GM21526 (cell line): ENCODE measurements at regions not wholly inside any gene's neighbourhood (a gene's known extent, or its start where the extent isn't known, plus 50 kb on each side); places are given as distances from the start of the nearest gene placed in this dataset.
"Not testable (repeated sequence)": the region's sequence is repeated elsewhere in the genome, so short reads cannot be mapped to it uniquely, and the experiment has no call there.

Experiments used
- ATAC-seq: cut with Tn5 transposase; IDR thresholded peaks from one replicate; pipeline ENCODE4 v1.9.1; 2021; ENCODE audit warnings: moderate library complexity; ENCODE audit not compliant: unreplicated experiment, low FRiP score

- ATAC-seq = no peak
These were observed 82.0 kb upstream of the ATP1A1 start for GRCh38 chr1:116291024-116291423.

- no peak for ATAC-seq
These were observed 79.9 kb upstream of the ATP1A1 start for GRCh38 chr1:116292929-116293725.

- no peak for ATAC-seq
These were observed 75.4 kb upstream of the ATP1A1 start for GRCh38 chr1:116297495-116298212.

GRCh38 chr1:116298213-116298579 lies 74.8 kb upstream of the ATP1A1 start:
- ATAC-seq = not testable (repeated sequence)

GRCh38 chr1:116298746-116299145 lies 74.3 kb upstream of the ATP1A1 start:
- no peak for ATAC-seq

- ATAC-seq = no peak
These were observed 73.8 kb upstream of the ATP1A1 start for GRCh38 chr1:116299248-116299647.

- no peak for ATAC-seq
These were observed 70.8 kb upstream of the ATP1A1 start for GRCh38 chr1:116302281-116302680.

- no peak for ATAC-seq
These were observed 66.9 kb upstream of the ATP1A1 start for GRCh38 chr1:116306102-116306501.

GRCh38 chr1:116306840-116307442 lies 66.1 kb upstream of the ATP1A1 start:
- no peak for ATAC-seq

- ATAC-seq = no peak
These were observed 64.8 kb upstream of the ATP1A1 start for GRCh38 chr1:116308276-116308675.

- no peak for ATAC-seq
These were observed 63.8 kb upstream of the ATP1A1 start for GRCh38 chr1:116309090-116309870.

GRCh38 chr1:116310180-116310579 lies 62.9 kb upstream of the ATP1A1 start:
- ATAC-seq = no peak

GRCh38 chr1:116311193-116311592 lies 61.9 kb upstream of the ATP1A1 start:
- no peak for ATAC-seq

- ATAC-seq = no peak
These were observed 61.0 kb upstream of the ATP1A1 start for GRCh38 chr1:116311756-116312680.

- no peak for ATAC-seq
These were observed 60.4 kb upstream of the ATP1A1 start for GRCh38 chr1:116312681-116313069.

- ATAC-seq = no peak
These were observed 59.3 kb upstream of the ATP1A1 start for GRCh38 chr1:116313776-116314175.

- no peak for ATAC-seq
These were observed 58.6 kb upstream of the ATP1A1 start for GRCh38 chr1:116314305-116314919.

- no peak for ATAC-seq
These were observed 56.7 kb upstream of the ATP1A1 start for GRCh38 chr1:116316373-116316772.

GRCh38 chr1:116318897-116319296 lies 54.1 kb upstream of the ATP1A1 start:
- ATAC-seq = no peak
